ENCODE measurements at regions not wholly inside any gene's neighbourhood (a gene's known extent, or its start where the extent isn't known, plus 50 kb on each side); places are given as distances from the start of the nearest gene placed in this dataset.

DNA sequence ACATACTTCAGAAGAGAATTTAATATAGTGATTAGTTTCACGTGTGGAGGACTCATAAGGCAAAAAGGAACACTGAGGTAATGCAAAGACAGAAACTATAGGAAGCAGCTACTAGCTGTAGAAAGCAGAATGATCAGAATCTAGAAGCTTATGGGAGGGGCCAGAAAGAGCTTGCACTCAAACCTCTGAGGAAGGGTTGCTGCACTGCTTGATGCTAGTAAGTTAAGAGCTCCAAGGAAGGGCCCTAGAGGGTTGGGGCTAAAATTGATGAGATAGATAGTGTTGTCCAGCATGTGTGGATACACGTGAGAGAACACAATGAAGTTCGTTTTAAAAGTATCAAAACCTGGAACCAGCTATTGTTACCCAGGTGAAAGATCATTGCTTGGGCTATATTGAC lies 311.1 kb downstream of the SLC6A15 start:
- DNase-seq (ENCODE audit: low read depth), result no peak

DNA sequence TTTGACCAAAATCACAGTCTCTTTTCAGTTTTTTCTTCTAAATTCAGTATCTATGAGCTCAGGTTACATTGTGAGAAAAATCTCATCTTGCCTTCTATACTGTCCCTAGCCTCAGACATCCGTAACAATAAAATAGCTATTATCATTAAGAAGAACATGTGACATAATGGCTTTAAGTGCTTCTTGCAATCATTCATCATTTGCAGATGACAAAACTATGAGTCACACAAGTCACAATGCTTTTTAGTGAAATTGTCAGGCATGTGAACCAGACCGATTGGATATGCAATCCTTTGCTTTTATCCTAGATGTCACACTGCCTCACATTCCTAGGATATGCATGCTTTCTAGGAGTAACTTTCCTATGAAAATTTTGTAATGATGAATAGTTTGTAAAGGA lies 313.1 kb downstream of the SLC6A15 start:
- DNase-seq (ENCODE audit: low read depth), result no peak

DNA sequence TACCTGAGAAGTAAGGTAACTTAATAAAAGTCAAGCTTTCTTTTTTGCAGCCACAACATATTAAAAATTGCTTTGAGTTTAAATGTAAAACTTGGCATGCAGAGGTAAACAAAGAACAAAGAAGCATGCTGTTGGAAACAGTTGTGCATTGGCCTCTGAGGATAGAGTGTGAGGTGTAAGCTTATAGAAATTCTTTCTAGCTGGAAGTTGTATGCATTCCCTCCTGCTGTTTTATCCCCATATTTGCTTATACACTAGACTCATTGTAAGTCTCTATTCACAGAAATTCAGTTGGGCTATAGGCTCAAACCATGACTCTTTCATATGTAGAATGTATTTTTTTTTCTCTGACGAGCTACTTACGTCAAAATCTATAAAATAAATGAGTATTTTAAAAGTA lies 316.3 kb downstream of the SLC6A15 start:
- DNase-seq (ENCODE audit: low read depth), result no peak

DNA sequence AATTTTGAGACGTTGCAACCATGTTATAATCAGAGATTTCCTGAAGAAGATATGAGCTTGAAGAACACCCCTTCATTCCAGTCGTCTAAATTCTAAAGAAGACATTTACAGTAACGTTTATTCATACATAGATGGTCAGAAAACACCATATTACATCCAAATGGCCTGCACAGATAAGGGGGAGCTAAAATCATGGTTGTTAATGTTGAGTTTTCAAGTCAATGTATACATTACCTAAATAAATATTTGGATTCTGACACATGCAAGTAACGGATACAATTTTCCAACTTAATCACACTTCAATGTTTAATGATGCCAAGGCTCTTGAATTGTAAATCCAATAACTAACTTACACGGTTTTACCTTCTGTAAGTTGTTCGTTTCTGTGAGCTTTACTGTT lies 318.4 kb downstream of the SLC6A15 start:
- no peak for DNase-seq (ENCODE audit: low read depth)

DNA sequence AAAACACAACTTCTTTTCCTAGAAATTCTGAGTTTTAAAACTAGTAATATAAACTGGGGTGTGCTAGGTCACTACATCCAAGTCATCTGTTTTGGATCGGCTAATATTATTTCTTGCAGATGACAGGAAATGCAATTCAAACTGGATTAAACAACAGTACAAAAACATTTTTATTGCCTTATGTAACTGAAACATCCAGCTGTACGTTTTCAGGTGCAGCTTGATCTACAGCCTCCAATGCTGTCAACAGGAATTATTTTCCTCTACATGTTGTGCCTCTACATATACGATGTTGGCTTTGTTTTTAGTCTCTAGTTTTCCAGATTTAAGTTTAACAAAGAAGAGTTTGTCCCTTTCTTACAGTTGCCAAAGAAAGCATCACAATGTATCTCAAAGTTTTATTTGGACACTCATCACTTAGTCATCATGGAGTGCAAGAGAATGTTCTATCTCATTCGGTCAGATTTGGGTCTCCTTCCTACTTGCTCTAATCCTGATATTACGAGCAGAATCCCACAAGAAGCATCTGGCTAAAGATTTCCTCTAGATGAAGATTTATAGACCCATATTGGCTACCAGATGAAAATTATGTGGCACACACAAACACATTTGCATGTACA lies 326.7 kb downstream of the SLC6A15 start:
- DNase-seq (ENCODE audit: low read depth), result no peak

DNA sequence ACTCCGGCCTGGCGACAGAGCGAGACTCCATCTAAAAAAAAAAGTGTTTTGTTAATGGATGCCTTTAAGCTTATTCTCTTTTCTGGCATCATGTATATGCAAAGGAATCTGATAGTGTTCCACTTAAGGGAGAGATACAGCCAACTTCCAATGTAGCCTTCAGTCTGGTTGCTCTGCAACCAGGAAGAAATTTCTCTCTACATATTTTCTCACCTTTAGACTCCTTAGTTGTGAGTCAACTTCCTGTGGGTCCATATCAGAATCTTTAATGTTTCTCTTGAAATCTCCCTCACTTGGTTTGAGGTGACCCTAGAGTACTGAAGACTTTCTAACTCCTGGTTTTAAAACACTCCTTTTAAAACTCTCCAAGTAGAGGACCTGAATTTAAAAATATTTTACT lies 340.4 kb downstream of the SLC6A15 start:
- no peak for DNase-seq (ENCODE audit: low read depth)

DNA sequence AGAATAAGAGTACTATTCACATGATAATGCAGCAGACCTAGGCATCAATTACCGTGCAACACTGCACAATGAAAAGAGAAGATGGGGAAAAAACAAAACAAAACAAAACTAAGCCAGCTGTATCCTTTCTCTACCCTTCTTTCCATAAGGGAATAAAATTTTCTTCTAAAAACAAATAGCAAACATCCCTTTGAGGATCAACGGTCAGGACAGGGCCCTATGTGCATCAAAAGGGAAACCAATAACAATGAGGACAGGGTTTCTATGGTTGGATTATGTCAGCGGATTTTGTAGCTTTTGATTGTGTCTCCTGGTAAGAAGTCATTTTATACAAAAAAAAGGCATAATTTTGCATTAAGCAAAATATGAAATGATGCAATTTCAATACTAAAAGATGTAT lies 350.3 kb downstream of the SLC6A15 start:
- no peak for DNase-seq (ENCODE audit: low read depth)

DNA sequence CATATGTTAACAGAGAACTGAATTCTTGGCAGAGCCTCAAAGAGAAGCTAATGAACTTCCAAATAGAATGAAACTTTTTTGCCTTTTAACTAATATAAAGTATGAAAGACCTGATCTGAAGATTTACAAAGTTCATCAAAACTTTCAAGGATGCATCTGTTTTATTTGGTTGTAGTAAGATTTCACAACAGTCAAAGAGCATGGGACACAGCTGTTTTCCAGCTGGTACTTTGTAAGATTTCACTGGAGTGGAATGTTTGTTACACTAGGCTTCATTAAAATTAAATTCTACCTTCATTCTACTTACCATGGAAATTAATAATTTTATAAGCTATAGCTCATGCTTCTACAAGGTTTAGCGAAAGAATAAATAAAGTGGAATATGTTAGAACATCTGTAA lies 351.2 kb downstream of the SLC6A15 start:
- DNase-seq (ENCODE audit: low read depth), result no peak

DNA sequence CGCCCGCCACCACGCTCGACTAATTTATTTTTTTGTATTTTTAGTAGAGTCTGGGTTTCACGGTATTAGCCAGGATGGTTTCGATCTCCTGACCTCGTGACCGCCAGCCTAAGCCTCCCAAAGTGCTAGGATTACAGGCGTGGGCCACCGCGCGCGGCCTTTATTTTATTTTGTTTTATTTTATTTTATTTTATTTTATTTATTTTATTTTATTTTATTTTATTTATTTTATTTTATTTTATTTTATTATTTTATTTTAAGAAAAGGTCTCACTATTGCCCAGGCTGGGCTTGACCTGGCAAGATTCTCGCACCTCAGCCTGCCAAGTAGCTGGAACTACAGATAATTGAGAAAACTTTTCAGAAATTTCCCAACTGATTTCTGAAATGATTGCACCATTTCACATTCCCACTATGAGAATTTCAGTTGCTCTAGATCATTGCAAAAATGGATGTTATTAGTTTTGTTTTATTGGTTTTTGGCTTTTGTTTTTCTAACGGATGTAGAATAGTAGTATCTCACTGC lies 358.3 kb downstream of the SLC6A15 start:
- no peak for DNase-seq (ENCODE audit: low read depth)

DNA sequence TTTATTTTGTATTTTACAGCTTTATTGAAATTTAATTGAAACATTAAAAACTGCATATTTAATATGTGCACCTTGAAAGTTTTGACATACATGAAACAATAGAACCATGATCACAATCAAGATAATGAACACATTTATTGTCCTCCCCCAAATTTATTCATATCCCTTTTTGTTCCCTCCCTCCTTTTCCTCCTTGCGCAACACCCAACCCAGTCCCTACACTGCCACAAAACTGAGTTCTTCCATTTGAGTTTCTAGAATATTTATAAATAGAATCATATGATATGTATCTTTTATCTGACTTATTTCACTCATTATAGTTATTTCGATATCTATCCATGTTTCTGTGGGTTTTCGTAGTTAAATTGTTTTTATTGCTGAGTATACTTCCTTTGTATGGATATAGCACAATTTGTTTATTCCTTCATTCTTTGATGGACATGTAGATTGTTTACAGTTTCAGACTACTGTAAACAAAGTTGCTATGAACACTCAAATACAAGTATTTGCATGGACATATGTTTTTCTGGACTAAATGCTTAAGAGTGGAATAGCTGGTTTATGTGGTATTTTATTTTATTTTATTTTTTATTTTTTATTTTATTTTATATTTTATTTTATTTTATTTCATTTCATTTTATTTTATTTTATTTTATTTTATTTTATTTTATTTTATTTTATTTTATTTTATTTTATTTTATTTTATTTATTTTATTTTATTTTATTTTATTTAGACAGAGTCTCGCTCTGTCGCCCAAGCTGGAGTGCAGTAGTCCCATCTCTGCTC lies 359.1 kb downstream of the SLC6A15 start:
- DNase-seq (ENCODE audit: low read depth), result no peak

DNA sequence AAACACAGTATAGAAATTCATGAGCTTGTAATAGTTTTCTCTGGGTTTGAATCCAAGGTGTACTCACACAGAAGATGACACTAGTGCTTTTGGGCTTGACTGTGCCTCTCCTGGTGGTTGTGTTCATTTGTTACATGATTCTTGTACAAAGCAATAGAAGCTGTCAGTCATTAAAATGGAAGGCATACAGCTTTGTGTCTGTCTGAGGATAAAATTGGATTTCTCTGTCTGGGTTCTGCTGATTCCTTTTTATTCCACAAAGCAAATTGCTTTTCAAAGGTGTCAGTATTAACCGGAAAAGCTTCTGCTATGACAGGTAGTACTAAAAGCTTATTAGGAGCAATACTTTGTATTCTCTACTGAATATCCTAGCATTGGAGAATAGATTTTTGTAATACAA lies 361.2 kb downstream of the SLC6A15 start:
- DNase-seq (ENCODE audit: low read depth), result no peak

DNA sequence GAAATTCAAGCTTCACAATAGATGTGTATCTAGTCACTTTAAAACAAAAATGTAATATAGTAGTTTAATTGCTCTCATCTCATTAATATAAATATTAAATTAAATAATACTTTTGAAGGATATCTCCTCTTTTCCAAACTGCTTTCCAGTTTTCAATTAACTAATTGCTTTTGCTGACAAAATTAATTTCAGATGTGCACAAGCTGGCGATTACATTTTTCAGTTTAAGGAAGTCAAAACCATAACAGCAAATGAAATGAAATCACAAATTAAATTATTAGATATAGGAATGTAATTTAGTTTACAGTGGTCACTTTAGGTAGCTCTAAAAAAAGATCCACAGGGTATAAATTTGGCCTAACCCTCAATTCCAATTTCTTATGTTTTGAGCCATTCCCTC lies 362.1 kb downstream of the SLC6A15 start:
- DNase-seq (ENCODE audit: low read depth), result no peak

DNA sequence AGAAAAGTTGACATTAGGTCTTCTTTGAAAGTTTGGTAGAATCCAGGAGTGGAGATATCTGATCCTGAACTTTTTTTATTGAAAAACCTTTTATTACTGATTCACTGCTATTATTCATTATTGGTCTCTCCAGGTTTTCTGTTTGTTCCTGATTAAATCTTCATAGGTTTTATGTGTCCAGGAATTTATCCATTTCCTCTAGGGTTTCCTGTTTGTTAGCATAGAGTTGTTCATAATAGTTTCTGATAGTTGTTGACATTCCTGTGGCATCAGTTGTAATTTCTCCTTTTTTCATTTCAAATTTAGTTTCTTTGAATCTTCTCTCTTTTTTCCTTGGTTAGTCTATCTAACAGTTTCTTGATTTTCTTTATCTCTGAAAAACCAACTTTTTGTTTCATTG lies 370.3 kb downstream of the SLC6A15 start:
- DNase-seq (ENCODE audit: low read depth), result no peak

DNA sequence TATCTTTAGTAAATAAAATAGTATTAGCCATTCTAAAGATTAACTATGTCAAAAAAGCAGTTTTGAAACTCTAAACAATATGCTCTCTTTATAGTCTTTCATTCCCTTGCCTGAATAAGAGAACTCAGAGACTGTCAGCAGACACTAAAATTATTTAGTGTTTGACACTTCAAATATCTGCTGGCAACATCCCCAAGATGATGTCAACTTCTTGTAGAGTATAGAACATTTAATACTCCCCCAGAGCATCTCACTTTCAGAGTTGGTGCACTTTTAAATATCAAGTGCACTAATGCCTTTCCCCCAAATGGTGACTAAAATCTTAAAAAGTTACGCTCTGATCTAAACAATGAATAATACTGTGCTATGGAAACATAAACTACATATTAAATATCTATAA lies 374.9 kb downstream of the SLC6A15 start:
- DNase-seq (ENCODE audit: low read depth), result no peak

DNA sequence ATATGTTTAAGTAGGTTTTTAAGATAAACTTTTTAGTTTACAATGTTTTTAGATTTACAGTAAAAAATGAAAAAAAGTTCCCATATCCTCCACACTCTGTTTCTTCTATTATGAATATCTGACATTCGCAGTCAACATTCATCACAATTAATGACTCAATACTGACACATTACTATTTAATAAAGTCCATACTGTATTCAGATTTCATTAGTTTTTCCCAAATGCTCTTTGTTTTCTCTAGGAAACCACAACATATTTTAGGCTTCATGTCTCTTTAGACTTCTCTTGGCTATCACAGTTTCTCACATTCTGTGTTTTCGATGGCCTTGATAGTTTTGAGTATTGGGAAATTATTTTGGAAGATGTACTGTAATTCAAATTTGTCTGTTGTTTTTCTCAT lies 399.8 kb downstream of the SLC6A15 start:
- no peak for DNase-seq (ENCODE audit: low read depth)

DNA sequence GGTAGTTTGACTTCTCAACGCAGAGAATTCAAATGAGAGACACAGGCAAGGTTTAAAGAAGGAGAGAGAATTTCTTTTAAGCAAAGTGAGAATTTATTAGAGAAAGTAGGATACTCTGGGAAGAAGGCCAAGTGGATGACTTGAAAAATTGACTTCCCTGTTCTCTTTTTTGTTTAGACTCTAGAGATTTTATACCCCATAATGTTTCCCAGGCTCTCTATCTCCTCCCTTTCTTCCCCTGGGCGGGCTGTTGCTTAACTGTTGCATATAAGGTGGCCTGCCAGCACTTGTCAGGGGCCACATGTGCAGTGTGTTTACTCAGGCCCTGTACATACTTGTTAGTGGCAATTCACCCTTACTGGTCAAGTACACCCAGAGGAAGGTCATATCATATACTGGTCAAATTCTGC lies 403.7 kb downstream of the SLC6A15 start:
- no peak for DNase-seq (ENCODE audit: low read depth)

DNA sequence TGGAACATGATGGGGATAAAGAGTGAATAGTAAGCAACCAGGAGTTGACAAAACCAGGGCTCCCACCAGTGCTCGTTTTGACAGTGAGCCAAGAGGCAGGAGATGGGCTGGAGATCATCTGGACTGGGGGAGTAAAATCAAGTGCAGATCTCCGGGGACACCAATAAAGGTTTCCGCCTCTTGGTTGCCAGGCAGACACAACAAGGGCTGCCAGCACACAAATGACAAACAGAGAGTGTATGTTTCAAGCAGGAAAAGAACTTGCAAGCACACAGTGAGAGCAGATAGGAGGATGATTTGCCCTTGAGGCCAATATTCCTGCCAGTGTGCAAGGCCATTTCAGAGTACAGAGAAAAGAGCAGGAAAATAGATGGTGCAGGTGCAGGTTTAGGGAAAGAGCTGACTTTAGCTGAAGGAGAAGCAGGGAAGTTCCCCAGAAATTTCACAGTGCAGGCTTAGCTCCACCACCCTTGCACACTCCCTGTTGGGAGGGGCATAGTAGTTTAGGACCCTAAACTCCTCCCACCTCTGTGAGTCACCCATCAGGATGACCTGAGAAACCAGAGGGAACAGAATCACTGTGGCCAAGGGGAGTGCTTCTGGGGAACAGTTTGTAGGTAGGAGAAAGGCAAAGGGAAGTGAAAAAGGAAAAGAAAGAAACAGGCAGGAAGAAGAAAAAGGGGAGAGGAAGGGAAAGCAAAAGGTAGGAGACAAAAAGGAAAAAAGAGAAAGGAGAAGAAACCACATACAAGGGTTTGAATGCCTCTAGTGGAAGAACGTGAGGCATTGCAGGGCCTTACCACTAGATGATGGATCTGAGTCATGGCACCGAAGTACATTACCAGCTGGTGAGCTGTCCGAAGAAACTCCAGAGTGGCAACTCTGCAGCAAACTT lies 404.4 kb downstream of the SLC6A15 start:
- peak; percentile 82 for DNase-seq (ENCODE audit: low read depth)

DNA sequence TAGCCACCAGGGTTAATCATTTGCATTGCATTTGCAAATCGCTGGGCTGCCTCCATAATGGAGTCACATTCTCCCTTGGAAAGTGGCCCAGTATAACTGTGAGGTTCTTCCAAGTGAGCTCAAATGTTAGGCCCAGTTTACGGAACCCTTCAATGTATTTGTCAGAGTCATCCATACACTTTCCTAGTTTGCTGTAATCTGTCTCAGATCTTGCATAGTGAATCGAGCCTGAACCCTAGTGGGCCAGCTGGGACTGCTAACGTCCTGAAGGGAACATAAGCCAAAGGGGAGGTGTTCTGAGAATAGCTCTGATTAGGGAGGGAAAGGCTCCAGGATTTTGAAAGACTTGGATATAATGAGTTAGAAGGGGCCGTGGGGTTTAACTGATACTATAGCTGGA lies 406.3 kb downstream of the SLC6A15 start:
- no peak for DNase-seq (ENCODE audit: low read depth)

DNA sequence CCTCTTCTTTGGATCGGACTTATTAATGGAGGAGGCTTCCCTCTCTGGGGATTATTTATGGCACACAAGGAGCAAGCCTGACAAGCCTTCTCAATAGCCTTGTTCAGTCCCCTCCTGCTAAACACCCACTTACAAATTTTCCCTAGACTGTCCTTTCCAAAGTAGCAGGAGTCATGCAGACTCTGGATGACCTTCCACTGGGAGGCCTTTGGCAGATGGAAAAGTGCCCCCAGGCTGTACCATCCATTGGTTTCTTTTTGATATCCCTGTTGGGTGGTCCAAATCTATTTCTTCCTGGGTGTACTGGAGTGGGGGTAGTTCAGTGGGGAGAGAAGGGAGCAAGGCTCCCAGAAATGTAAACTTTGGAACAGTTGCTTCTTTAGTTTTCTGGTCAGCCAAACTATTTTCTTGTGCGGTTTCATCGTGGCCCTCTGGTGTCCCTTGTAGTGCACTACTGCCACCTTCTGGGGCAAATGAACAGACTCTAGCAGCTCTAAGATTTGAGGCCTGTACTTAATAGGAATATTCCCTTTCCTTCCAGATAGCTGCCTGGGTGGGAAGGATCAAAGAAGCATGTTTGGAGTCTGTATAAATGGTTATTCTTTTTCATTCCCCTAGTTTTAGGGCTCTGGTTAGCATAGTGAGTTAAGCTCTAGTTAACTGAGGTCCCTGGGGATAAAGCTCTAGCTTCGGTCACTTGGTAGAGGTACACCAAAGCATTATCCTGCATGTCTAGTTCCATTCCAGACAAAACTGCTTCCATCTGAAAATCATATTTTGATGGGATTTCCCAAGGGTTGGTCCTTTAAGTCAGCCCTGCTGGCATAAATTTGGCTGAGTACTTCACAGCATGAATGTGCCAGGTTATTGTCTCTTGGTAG lies 409.5 kb downstream of the SLC6A15 start:
- DNase-seq (ENCODE audit: low read depth), result peak; percentile 20

DNA sequence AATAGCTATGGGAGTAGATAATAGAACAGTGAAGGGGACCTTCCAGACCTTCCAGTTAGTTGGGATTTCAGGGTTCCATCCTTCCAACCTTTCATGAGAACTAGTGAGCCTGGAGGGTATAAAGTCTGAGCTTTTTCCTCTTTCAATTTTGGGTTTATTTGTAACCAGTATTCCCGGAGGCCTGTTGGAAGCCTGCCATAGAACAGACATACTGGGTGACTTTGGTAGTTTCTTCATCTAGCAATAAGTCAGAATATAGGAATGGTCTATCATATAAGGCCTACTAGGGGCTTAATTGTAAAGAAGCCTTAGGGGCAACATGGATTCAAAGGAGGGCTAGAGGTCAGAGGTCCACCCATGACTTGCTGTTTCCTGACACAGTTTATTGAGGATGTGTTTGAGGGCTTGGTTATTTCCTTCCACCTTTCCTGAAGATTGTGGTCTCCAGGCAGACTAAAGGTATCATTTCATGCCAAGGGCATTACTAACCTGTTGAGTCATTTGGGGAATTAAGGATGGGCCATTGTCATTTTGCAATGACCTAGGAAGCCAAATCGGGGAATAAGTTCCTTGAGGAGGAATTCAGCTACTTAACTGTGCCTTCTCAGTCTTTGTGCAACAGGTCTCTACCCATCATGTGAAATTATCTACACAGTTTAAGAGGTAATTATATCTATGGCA lies 410.3 kb downstream of the SLC6A15 start:
- no peak for DNase-seq (ENCODE audit: low read depth)

DNA sequence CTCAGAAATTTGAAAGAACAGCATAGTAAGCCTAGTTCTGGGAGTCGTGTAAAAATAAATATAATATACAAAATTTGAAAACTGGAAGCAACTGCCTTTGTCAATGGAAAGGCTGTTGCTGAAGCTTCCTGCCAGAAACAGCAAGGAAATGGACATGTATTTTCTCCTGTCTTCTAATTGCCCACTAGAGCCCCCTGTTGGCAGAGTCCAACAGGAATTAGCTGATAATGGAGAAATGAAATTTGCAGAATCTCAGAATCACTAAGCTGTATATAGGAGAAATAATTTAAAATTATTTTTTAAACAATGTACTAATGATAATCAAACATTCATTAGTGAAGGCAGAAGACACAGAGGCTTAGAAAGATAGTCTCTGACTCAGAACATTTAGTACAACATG lies 414.8 kb downstream of the SLC6A15 start:
- DNase-seq (ENCODE audit: low read depth), result no peak
